ENCODE measurements at regions not wholly inside any gene's neighbourhood (a gene's known extent, or its start where the extent isn't known, plus 50 kb on each side); places are given as distances from the start of the nearest gene placed in this dataset.
"Not testable (repeated sequence)": the region's sequence is repeated elsewhere in the genome, so short reads cannot be mapped to it uniquely, and the experiment has no call there.

- H3K4me1 Mint-ChIP-seq (ENCODE audit: low read depth) = no peaks in the 10 kb centered on the region
- no peak for DNase-seq (ENCODE audit: low spot score)
- H3K36me3 Mint-ChIP-seq (ENCODE audit: low read depth) = no peaks in the 10 kb centered on the region
- H3K27ac Mint-ChIP-seq = no peak overlapping the region
- no peaks in the 10 kb centered on the region for H3K9me3 Mint-ChIP-seq
- no peak overlapping the region for H3K4me3 Mint-ChIP-seq
- peaks cover 2% of the 10 kb centered on the region for H3K27me3 Mint-ChIP-seq (ENCODE audit: low read depth)
These were observed 185.9 kb upstream of the TPM1 start for GRCh38 chr15:62856466-62857246.

- H3K9me3 Mint-ChIP-seq = no peaks in the 10 kb centered on the region
- H3K4me3 Mint-ChIP-seq = no peak overlapping the region
- no peaks in the 10 kb centered on the region for H3K36me3 Mint-ChIP-seq (ENCODE audit: low read depth)
- no peak overlapping the region for H3K27ac Mint-ChIP-seq
- peaks cover 2% of the 10 kb centered on the region for H3K27me3 Mint-ChIP-seq (ENCODE audit: low read depth)
- no peaks in the 10 kb centered on the region for H3K4me1 Mint-ChIP-seq (ENCODE audit: low read depth)
- no peak for DNase-seq (ENCODE audit: low spot score)
These were observed 185.1 kb upstream of the TPM1 start for GRCh38 chr15:62857411-62857853.

- Mint-ChIP-seq H3K27ac (no peak overlapping the region), H3K4me1 (ENCODE audit: low read depth) (no peaks in the 10 kb centered on the region), H3K9me3 (no peaks in the 10 kb centered on the region), H3K4me3 (no peak overlapping the region), H3K27me3 (ENCODE audit: low read depth) (peaks cover 6% of the 10 kb centered on the region), H3K36me3 (ENCODE audit: low read depth) (no peaks in the 10 kb centered on the region)
- DNase-seq (ENCODE audit: low spot score) = no peak
These were observed 184.2 kb upstream of the TPM1 start for GRCh38 chr15:62858343-62858742.

GRCh38 chr15:62862717-62863116, 179.8 kb upstream of the TPM1 start:
- Mint-ChIP-seq H3K36me3 (ENCODE audit: low read depth) (no peaks in the 10 kb centered on the region), H3K4me1 (ENCODE audit: low read depth) (no peaks in the 10 kb centered on the region), H3K27ac (no peak overlapping the region), H3K4me3 (no peak overlapping the region), H3K27me3 (ENCODE audit: low read depth) (peaks cover 15% of the 10 kb centered on the region), H3K9me3 (no peaks in the 10 kb centered on the region)
- no peak for DNase-seq (ENCODE audit: low spot score)

GRCh38 chr15:62866366-62866765, 176.2 kb upstream of the TPM1 start:
- no peak overlapping the region for H3K4me3 Mint-ChIP-seq
- no peak for DNase-seq (ENCODE audit: low spot score)
- H3K27me3 Mint-ChIP-seq (ENCODE audit: low read depth) = peaks cover 13% of the 10 kb centered on the region
- H3K4me1 Mint-ChIP-seq (ENCODE audit: low read depth) = no peaks in the 10 kb centered on the region
- no peaks in the 10 kb centered on the region for H3K36me3 Mint-ChIP-seq (ENCODE audit: low read depth)
- no peak overlapping the region for H3K27ac Mint-ChIP-seq
- no peaks in the 10 kb centered on the region for H3K9me3 Mint-ChIP-seq

- Mint-ChIP-seq H3K27me3 (ENCODE audit: low read depth) (peaks cover 12% of the 10 kb centered on the region), H3K4me1 (ENCODE audit: low read depth) (no peaks in the 10 kb centered on the region), H3K36me3 (ENCODE audit: low read depth) (no peaks in the 10 kb centered on the region), H3K9me3 (no peaks in the 10 kb centered on the region), H3K4me3 (no peak overlapping the region), H3K27ac (no peak overlapping the region)
- DNase-seq (ENCODE audit: low spot score) = no peak
These were observed 174.7 kb upstream of the TPM1 start for GRCh38 chr15:62867844-62868243.

- no peaks in the 10 kb centered on the region for H3K36me3 Mint-ChIP-seq (ENCODE audit: low read depth)
- H3K4me3 Mint-ChIP-seq = no peak overlapping the region
- H3K9me3 Mint-ChIP-seq = no peaks in the 10 kb centered on the region
- DNase-seq (ENCODE audit: low spot score) = no peak
- H3K27ac Mint-ChIP-seq = no peak overlapping the region
- H3K4me1 Mint-ChIP-seq (ENCODE audit: low read depth) = no peaks in the 10 kb centered on the region
- H3K27me3 Mint-ChIP-seq (ENCODE audit: low read depth) = peaks cover 9% of the 10 kb centered on the region
These were observed 174.0 kb upstream of the TPM1 start for GRCh38 chr15:62868507-62868906.

GRCh38 chr15:62869116-62869515, 173.4 kb upstream of the TPM1 start:
- H3K4me1 Mint-ChIP-seq (ENCODE audit: low read depth) = no peaks in the 10 kb centered on the region
- DNase-seq (ENCODE audit: low spot score) = no peak
- no peaks in the 10 kb centered on the region for H3K9me3 Mint-ChIP-seq
- peaks cover 7% of the 10 kb centered on the region for H3K27me3 Mint-ChIP-seq (ENCODE audit: low read depth)
- H3K27ac Mint-ChIP-seq = no peak overlapping the region
- no peak overlapping the region for H3K4me3 Mint-ChIP-seq
- no peaks in the 10 kb centered on the region for H3K36me3 Mint-ChIP-seq (ENCODE audit: low read depth)

GRCh38 chr15:62870216-62870615, 172.3 kb upstream of the TPM1 start:
- Mint-ChIP-seq H3K9me3 (no peaks in the 10 kb centered on the region), H3K27ac (no peak overlapping the region), H3K4me1 (ENCODE audit: low read depth) (no peaks in the 10 kb centered on the region), H3K36me3 (ENCODE audit: low read depth) (no peaks in the 10 kb centered on the region), H3K27me3 (ENCODE audit: low read depth) (peaks cover 4% of the 10 kb centered on the region), H3K4me3 (no peak overlapping the region)
- no peak for DNase-seq (ENCODE audit: low spot score)

GRCh38 chr15:62870701-62871100, 171.8 kb upstream of the TPM1 start:
- DNase-seq (ENCODE audit: low spot score); H3K9me3 Mint-ChIP-seq; H3K27me3 Mint-ChIP-seq (ENCODE audit: low read depth); H3K4me1 Mint-ChIP-seq (ENCODE audit: low read depth); H3K4me3 Mint-ChIP-seq; H3K27ac Mint-ChIP-seq; H3K36me3 Mint-ChIP-seq (ENCODE audit: low read depth): not testable (repeated sequence)

- Mint-ChIP-seq H3K9me3 (no peaks in the 10 kb centered on the region), H3K4me1 (ENCODE audit: low read depth) (no peaks in the 10 kb centered on the region), H3K27me3 (ENCODE audit: low read depth) (no peaks in the 10 kb centered on the region), H3K4me3 (no peak overlapping the region), H3K36me3 (ENCODE audit: low read depth) (no peaks in the 10 kb centered on the region), H3K27ac (no peak overlapping the region)
- DNase-seq (ENCODE audit: low spot score) = no peak
These were observed 169.3 kb upstream of the TPM1 start for GRCh38 chr15:62873203-62873602.

- no peaks in the 10 kb centered on the region for H3K9me3 Mint-ChIP-seq
- no peak overlapping the region for H3K27ac Mint-ChIP-seq
- no peaks in the 10 kb centered on the region for H3K27me3 Mint-ChIP-seq (ENCODE audit: low read depth)
- DNase-seq (ENCODE audit: low spot score) = no peak
- no peaks in the 10 kb centered on the region for H3K4me1 Mint-ChIP-seq (ENCODE audit: low read depth)
- no peak overlapping the region for H3K4me3 Mint-ChIP-seq
- H3K36me3 Mint-ChIP-seq (ENCODE audit: low read depth) = no peaks in the 10 kb centered on the region
These were observed 168.5 kb upstream of the TPM1 start for GRCh38 chr15:62874064-62874463.

- Mint-ChIP-seq H3K27ac (no peak overlapping the region), H3K36me3 (ENCODE audit: low read depth) (no peaks in the 10 kb centered on the region), H3K4me1 (ENCODE audit: low read depth) (peaks cover 7% of the 10 kb centered on the region), H3K27me3 (ENCODE audit: low read depth) (no peaks in the 10 kb centered on the region), H3K4me3 (no peak overlapping the region), H3K9me3 (no peaks in the 10 kb centered on the region)
- DNase-seq (ENCODE audit: low spot score) = no peak
These were observed 167.5 kb upstream of the TPM1 start for GRCh38 chr15:62874959-62875625.

GRCh38 chr15:62875626-62876021, 166.9 kb upstream of the TPM1 start:
- Mint-ChIP-seq H3K9me3 (no peaks in the 10 kb centered on the region), H3K27ac (no peak overlapping the region), H3K36me3 (ENCODE audit: low read depth) (no peaks in the 10 kb centered on the region), H3K4me1 (ENCODE audit: low read depth) (peaks cover 10% of the 10 kb centered on the region), H3K27me3 (ENCODE audit: low read depth) (no peaks in the 10 kb centered on the region), H3K4me3 (no peak overlapping the region)
- no peak for DNase-seq (ENCODE audit: low spot score)
